GM19452 (cell line): ENCODE measurements at regions not wholly inside any gene's neighbourhood (a gene's known extent, or its start where the extent isn't known, plus 50 kb on each side); places are given as distances from the start of the nearest gene placed in this dataset.

ENCODE experiments used
- ATAC-seq: cut with Tn5 transposase; IDR thresholded peaks from one replicate; pipeline ENCODE4 v1.9.1; 2021; ENCODE audit not compliant: unreplicated experiment

DNA sequence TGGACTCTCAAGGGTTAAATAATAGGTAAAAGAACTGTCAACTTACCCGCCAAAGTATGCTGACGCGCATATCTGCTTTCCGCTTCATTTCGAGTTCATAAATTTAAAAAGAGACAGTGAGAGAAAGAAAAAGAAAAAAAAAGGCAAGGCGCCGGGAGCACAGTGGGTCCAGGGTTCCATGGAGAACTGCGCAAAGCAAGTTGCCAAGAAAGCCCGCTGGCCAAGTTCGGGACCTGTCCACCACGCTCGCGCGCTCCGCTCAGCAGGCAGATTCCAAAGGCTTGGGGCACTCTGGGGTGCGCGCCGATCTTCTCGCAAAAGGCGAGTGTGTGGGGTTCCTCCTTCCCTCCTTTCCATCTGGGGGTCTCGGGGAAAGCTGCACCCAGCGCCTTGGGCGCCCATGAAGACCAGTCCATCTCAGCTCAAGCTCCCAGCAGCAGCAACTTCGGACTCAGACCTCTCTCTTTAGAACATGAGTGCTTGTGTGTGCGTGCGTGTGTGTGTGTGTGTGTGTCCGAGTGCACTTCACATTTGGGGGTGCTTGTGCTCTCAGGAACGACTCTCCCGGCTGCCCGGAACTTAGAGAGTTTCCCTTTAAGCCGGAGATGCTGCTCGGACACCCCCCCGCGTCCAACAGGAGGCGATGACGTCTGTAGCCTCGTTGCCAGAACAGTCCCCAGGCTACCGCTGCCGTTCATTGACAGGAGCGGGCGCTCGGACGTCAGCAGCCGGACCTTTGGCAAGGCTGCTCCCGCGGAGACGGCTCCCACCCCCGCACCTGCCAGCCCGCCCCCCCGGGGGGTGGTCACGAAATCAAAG lies 180.0 kb downstream of the TBXT start:
- no peak for ATAC-seq

DNA sequence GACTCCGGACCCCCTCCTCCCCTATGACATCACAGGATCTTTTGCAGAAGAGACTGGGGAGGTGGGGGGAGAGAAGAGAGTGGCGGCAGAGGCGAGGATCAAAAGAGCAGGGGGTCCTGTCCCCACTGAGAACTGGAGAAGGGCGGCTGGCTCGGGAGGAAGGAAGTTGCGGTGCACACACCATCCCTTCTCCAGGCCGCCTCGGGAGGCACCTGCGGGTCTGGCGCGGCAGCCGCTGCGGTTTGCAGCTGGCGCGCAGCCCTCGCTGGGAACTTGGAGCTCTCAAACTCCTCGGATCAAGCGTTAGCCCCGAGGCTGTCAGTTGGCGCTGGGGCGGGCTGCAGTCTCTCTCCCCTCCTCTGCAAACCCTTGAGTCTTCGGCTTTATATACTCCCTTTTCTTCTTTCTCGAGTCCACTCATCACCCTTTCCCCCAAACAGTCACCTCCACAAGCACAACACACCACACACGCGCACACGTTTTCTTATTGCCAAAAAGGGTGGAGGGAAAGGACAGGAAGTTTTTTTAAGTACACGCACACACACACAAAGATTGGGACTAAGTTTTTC lies 180.7 kb downstream of the TBXT start:
- no peak for ATAC-seq

DNA sequence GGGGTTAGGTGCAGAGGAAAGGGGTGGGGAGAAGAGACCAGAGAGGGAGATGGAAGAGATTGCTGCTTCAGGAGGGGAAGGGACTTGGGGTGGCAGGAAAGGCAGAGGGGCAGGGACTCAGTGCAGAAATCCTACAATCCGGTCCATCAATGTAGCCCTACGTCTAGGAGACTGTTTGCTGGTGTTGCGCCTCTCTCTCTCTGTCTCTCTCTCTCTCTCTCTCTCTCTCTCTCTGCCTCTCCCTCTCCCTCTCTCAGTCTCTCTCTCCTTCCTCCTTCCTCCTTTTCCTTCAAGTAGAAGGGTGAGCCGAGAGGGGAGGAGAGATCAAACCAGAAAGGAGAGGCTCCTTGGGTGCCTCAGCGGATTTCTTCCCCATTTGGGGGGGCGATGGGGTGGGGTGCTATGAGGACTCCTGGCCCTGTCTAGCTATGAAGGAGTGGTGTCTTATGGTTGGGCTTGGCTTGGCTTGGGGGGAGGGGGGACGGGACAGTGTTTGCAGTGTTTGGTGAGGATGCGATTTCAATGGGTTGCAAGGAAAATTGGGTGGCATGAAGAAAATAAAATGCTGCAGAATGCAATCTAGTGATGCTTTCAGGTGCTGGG lies 181.2 kb downstream of the TBXT start:
- no peak for ATAC-seq

DNA sequence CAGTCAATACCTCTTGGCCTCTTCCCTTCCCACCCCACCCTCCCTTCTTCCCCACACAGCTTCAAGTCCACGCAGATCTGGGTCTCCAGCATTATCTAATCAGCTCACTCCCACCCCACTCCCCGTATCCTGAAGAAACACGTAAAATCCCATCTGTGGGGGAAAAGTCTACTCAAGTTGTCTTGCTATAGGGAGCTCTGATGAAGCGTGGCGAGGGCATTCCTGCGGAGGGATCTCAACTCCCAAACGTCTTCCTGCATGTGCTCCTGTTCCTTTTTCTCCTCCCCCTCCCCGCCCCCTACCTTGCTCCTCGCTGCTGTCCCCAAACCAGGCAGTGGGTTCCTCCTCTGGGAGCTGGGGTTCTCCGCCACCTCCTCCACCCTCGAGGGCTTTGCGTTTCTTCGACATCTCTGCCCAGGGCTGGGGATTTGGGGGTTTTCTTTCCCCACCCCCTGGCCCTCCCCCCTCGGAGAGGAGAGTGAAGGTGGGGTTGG lies 181.8 kb downstream of the TBXT start:
- no peak for ATAC-seq

DNA sequence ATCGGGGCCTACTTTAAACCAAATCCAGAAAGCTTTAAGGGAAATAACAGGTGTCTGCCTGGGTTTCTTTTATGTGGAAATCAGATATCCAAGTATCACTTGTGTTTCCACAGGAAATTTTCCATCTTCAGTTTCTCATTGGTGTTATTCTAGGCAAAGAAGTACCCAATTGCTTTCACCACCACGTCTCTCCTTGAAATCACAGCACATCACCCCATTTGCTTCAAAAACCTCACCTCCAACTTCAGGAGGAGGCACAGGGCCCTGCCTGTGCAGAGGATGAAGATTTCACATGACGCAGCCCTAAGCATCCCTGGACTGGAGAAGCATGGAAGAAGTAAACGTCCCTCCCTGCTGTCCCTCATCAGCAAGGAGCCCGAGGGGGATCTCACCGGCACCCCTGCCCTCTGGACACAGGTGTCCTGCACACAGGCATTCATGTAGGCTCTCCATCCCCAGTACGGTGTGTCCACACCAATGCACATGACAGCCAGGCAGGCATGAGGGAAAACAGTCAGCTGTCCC lies 182.3 kb downstream of the TBXT start:
- ATAC-seq, result no peak

GRCh38 chr6:165984729-165985275 lies 182.8 kb downstream of the TBXT start:
- no peak for ATAC-seq

DNA sequence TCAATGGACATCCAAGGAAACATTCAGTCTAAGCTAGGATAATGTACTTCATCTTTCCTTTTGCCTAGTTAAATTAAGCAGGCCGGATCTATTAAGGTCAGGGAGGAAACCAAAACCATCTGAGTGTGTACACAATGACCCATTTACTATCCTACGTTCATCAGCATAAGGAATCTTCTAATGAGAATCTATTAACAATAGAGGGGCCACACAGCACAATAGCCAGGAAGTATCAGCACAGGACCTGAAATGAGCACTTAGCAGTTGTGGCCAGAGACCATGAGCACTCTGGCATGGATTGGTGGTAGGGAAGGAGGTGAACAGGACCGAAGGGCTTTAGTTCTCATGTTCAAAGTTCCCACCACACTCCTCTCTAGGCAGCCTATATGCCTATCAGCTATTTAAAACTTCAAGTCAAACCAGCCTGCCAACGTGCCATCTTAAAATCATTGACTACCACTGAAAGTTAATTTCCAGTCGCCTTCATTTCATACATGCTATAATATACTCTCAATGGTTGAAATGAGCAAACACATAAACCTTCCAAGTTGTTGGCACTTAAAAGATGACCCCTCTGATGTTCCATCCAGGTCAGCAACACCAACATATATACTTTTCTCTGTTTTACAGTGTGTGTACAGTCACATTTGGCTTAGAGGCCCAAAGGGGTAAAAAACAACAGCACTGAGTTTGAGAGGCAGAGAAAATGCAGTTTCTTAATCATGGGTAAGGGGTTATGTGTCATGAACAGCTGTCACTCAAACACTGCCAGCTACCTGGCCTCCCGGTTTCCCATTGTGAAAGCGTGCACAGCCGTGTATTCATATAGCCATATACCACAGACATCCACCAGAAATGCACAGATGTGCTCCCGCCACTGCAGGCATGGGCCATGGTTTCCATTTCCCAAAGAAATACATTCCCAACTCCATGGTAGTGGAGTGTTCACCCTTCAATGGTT lies 184.3 kb downstream of the TBXT start:
- no peak for ATAC-seq

GRCh38 chr6:165978476-165978875 lies 189.2 kb downstream of the TBXT start:
- ATAC-seq, result no peak

- no peak for ATAC-seq
Measured at GRCh38 chr6:165976684-165977083, 191.0 kb downstream of the TBXT start.

- ATAC-seq, result no peak
Measured at GRCh38 chr6:165974817-165975216, 192.8 kb downstream of the TBXT start.

DNA sequence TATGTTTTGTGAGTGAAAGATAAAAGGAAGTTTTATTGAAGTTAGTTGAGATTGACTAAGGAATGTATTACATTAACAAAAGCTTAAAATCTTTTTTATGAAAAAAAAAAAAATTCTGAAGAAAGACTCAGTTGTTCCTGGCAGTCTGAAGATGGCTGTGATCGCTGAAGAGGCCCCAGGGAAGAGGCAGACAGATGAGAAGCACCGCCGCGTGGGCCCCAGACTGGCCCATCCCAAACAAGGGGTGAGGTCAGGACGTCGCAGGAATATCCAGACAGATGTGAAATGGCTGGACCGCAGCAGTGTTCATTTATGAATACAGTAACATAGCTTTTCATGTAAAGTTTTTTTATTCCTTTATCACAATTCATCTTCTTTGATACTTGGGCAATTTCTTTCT lies 194.2 kb downstream of the TBXT start:
- no peak for ATAC-seq

GRCh38 chr6:165972139-165972802 lies 195.4 kb downstream of the TBXT start:
- no peak for ATAC-seq

- no peak for ATAC-seq
Measured at GRCh38 chr6:165971202-165971601, 196.4 kb downstream of the TBXT start.

GRCh38 chr6:165970001-165970400 lies 197.7 kb downstream of the TBXT start:
- no peak for ATAC-seq

GRCh38 chr6:165969184-165969583 lies 198.5 kb downstream of the TBXT start:
- ATAC-seq, result no peak

- no peak for ATAC-seq
Measured at GRCh38 chr6:165968408-165968807, 199.2 kb downstream of the TBXT start.

DNA sequence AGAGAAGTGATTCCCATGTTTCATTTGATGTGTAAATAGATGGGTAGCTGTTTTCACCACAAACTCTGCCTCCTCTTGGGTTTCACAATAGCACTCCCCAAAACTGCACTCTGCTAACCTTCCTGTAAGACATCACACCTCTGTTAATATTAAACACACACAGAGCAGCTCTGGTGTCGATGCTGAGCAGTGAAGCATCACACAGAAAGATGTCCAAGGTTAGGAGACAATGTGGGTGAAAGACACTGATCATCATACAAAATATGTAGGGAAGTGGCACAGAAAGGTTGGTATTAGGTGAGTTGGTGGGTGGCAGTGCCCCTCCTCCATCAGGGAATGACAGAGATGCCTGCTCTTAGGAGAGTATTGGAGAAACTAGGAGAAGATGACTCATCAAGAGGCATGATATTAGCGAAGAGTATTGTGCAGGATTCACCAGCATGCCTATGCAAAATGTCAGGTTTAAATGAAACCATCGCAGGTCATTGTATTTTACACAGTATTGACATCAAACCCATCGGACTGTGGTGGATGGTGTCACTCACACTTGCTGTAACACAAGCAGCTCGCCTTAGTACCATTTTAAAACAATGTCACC lies 199.7 kb downstream of the TBXT start:
- ATAC-seq, result peak; percentile 86

DNA sequence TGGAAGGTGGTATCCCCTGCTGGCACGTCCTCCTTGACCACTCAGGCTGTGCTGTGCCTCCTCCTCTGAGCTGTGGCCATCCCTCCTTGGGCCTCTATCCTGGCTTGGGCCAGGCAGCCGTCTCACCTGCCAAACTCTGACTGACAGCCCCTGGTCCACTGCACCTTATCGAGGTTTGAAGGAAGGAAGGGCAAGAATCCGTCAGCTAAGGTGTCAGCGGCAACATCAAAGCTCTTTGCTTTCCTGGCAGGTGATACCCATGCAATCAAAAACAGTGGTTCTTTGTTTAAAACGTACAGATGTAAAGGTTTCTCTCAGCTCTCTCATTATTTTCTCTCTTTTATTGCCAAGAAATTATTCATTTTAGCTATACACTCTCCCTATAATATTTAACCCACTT lies 203.9 kb downstream of the TBXT start:
- no peak for ATAC-seq

DNA sequence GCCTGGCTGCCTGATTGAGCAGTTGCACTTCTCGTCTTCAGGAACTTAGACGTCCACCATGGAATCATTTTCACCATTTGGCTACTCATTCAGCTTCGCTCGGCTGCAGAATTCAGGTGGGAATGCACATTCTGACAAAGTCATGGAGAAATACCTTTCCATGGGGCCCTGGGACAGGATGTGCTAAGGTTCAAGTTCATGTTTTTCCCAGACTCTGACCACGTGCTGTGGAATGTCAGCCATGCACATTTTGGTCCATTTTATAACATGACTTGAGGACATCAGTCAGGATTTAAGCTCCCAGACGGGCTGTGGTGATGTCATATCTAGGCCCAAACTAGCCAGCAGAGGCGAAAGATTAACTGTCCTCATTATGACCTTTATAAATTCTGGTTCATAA lies 205.3 kb downstream of the TBXT start:
- ATAC-seq, result no peak

- no peak for ATAC-seq
Measured at GRCh38 chr6:165961233-165961632, 206.4 kb downstream of the TBXT start.
